Stimulated activated CD4-positive, alpha-beta T cell treated with anti-CD3 and anti-CD28 coated beads, Interleukin-4, amount 100 ng/mL, for 24 hours (primary cell): ENCODE measurements at regions not wholly inside any gene's neighbourhood (a gene's known extent, or its start where the extent isn't known, plus 50 kb on each side); places are given as distances from the start of the nearest gene placed in this dataset.
"Not testable (repeated sequence)": the region's sequence is repeated elsewhere in the genome, so short reads cannot be mapped to it uniquely, and the experiment has no call there.

Source experiments
- DNase-seq: peaks from one replicate; pipeline ENCODE4 v3.0.0-alpha.2; 2020

GRCh38 chr4:160125576-160126287, 1022.9 kb downstream of the RAPGEF2 start:
- DNase-seq: not testable (repeated sequence)

GRCh38 chr4:160127211-160127610, 1024.3 kb downstream of the RAPGEF2 start:
- no peak for DNase-seq

GRCh38 chr4:160129439-160129838, 1026.6 kb downstream of the RAPGEF2 start:
- DNase-seq: no peak

- DNase-seq: no peak
These were observed 1033.1 kb downstream of the RAPGEF2 start for GRCh38 chr4:160136021-160136420.

- DNase-seq: no peak
These were observed 1038.3 kb downstream of the RAPGEF2 start for GRCh38 chr4:160141206-160141605.

GRCh38 chr4:160142579-160142978, 1039.7 kb downstream of the RAPGEF2 start:
- DNase-seq: no peak

GRCh38 chr4:160143574-160143973, 1040.7 kb downstream of the RAPGEF2 start:
- DNase-seq: no peak

- DNase-seq: no peak
These were observed 1056.6 kb downstream of the RAPGEF2 start for GRCh38 chr4:160159457-160159856.

- no peak for DNase-seq
These were observed 1058.1 kb downstream of the RAPGEF2 start for GRCh38 chr4:160161026-160161425.

- DNase-seq: no peak
These were observed 1072.3 kb downstream of the RAPGEF2 start for GRCh38 chr4:160175064-160175643.

GRCh38 chr4:160180211-160180610, 1077.3 kb downstream of the RAPGEF2 start:
- DNase-seq: no peak

- DNase-seq: no peak
These were observed 1079.8 kb downstream of the RAPGEF2 start for GRCh38 chr4:160182727-160183126.

- DNase-seq: no peak
These were observed 1082.0 kb downstream of the RAPGEF2 start for GRCh38 chr4:160184884-160185283.

GRCh38 chr4:160193787-160194186, 1090.9 kb downstream of the RAPGEF2 start:
- no peak for DNase-seq

GRCh38 chr4:160194716-160195115, 1091.8 kb downstream of the RAPGEF2 start:
- DNase-seq: no peak

- DNase-seq: no peak
These were observed 1099.9 kb downstream of the RAPGEF2 start for GRCh38 chr4:160202802-160203201.

- no peak for DNase-seq
These were observed 1109.2 kb downstream of the RAPGEF2 start for GRCh38 chr4:160212078-160212477.

GRCh38 chr4:160213366-160213765, 1110.5 kb downstream of the RAPGEF2 start:
- no peak for DNase-seq

- DNase-seq: no peak
These were observed 1114.5 kb downstream of the RAPGEF2 start for GRCh38 chr4:160217352-160217751.

- no peak for DNase-seq
These were observed 1121.2 kb downstream of the RAPGEF2 start for GRCh38 chr4:160224049-160224448.

- DNase-seq: no peak
These were observed 1130.3 kb downstream of the RAPGEF2 start for GRCh38 chr4:160233141-160233540.

- DNase-seq: no peak
These were observed 1132.4 kb downstream of the RAPGEF2 start for GRCh38 chr4:160235285-160235684.

- DNase-seq: no peak
These were observed 1132.9 kb downstream of the RAPGEF2 start for GRCh38 chr4:160235771-160236170.

- no peak for DNase-seq
These were observed 1135.9 kb downstream of the RAPGEF2 start for GRCh38 chr4:160238790-160239189.
